ENCODE measurements at regions not wholly inside any gene's neighbourhood (a gene's known extent, or its start where the extent isn't known, plus 50 kb on each side); places are given as distances from the start of the nearest gene placed in this dataset.

GRCh38 chr9:104028827-104029226 lies 65.3 kb upstream of the SMC2 start:
- in situ Hi-C loops (cut with HindIII; ENCODE audit: low pct_ligation_motif_present, low pct_unique_long_range_greater_than_20kb, low sequenced_read_pairs), result no loop called here

More at GRCh38 chr9:104028827-104029226, 65.3 kb upstream of the SMC2 start:
- DNase-seq, result no peak
